ENCODE measurements at regions not wholly inside any gene's neighbourhood (a gene's known extent, or its start where the extent isn't known, plus 50 kb on each side); places are given as distances from the start of the nearest gene placed in this dataset.

GRCh38 chr18:1104181-1104881 lies 199.7 kb downstream of the ADCYAP1 start:
- Histone ChIP-seq H3K4me1 (ENCODE audit: control insufficient read depth in 1 of 2, insufficient read depth in 2 of 2, low read length in 2 of 2) (no peaks in the 10 kb centered on the region), H2AFZ (ENCODE audit: low read depth, low read length, poor library complexity, severe bottlenecking) (no peak overlapping the region), H3K79me2 (ENCODE audit: insufficient read depth, low read length) (no peaks in the 10 kb centered on the region), H3K9me3 (ENCODE audit: control insufficient read depth in 1 of 2, insufficient read depth in 1 of 2, low read depth in 1 of 2, low read length in 2 of 2) (no peaks in the 10 kb centered on the region), H3K27ac (ENCODE audit: low read depth, low read length) (no peak overlapping the region), H3K27me3 (ENCODE audit: insufficient read depth, low read length) (peaks cover 11% of the 10 kb centered on the region), H3K4me3 (replicated peaks in 1 of 2; ENCODE audit: low read depth in 1 of 2, low read length in 2 of 2) (no peak overlapping the region), H3K9me2 (ENCODE audit: insufficient read depth) (no peaks in the 10 kb centered on the region), H4K20me1 (ENCODE audit: insufficient read depth) (no peaks in the 10 kb centered on the region), H3K4me2 (ENCODE audit: low read length) (no peak overlapping the region), H3K9ac (ENCODE audit: low read length) (no peak overlapping the region), H3K36me3 (ENCODE audit: control insufficient read depth in 1 of 2, insufficient read depth in 2 of 2, low read length in 2 of 2) (no peaks in the 10 kb centered on the region)
- ATAC-seq, result no peak
- BruUV-seq (replicated peaks), result no TSS peak
- intact Hi-C loops (cut with micrococcal nuclease), result no loop called here
- ChIA-PET CTCF (no interaction called here), POLR2A (no interaction called here), RAD21 (ENCODE audit: low non-redundant PET in 1 of 2, low total read pairs in 2 of 2, uncharacterized antibody in 2 of 2, unreplicated experiment in 2 of 2) (no interaction called here)
- TF ChIP-seq REST (IDR thresholded peaks at IDR 0.05; ENCODE audit: low read depth), result no peak
- no peak for TF ChIP-seq EZH2 (IDR thresholded peaks at IDR 0.05)
- no peak for TF ChIP-seq MAX (IDR thresholded peaks at IDR 0.05)
- no peak for TF ChIP-seq EGR1 (IDR thresholded peaks at IDR 0.05; ENCODE audit: low read depth)
- TF ChIP-seq SP1 (IDR thresholded peaks at IDR 0.05; ENCODE audit: low read depth), result no peak
- no peak for TF ChIP-seq RAD21 (IDR thresholded peaks at IDR 0.05; ENCODE audit: low read depth)
- TF ChIP-seq POLR2AphosphoS5 (IDR thresholded peaks at IDR 0.05; ENCODE audit: low read depth, low read length), result no peak
- TF ChIP-seq SRF (IDR thresholded peaks at IDR 0.05; ENCODE audit: low read depth), result no peak
- TF ChIP-seq ELF1 (IDR thresholded peaks at IDR 0.05; ENCODE audit: borderline replicate concordance, low read depth), result no peak
- TF ChIP-seq TCF7L2 (IDR thresholded peaks at IDR 0.05; ENCODE audit: borderline replicate concordance, extremely low read depth, insufficient read depth, insufficient read length), result no peak
- TF ChIP-seq ZFX (IDR thresholded peaks at IDR 0.05), result no peak
- no peak for DNase-seq (ENCODE audit: low read depth, low spot score)
